IMR-90 (cell line): ENCODE measurements at regions not wholly inside any gene's neighbourhood (a gene's known extent, or its start where the extent isn't known, plus 50 kb on each side); places are given as distances from the start of the nearest gene placed in this dataset.

Source experiments
- BHLHE40 ChIP-seq: fragments of 150-350 bp; IDR thresholded peaks from 2 replicates; pipeline ENCODE4 v1.6.1; 2016; ENCODE audit warnings: mild to moderate bottlenecking, low read depth, low read length
- CHD1 ChIP-seq: IDR thresholded peaks from 2 replicates; pipeline ENCODE4 v1.6.1; 2012; ENCODE audit warnings: low read depth, low read length, improper control_type of control experiment
- CTCF ChIP-seq: conservative IDR thresholded peaks from 2 replicates; pipeline ENCODE4 v1.5.1; 2012; ENCODE audit warnings: mild to moderate bottlenecking, low read depth, low read length, improper control_type of control experiment
- FOS ChIP-seq: fragments of 150-350 bp; IDR thresholded peaks from 2 replicates; pipeline ENCODE4 v1.6.1; 2016; ENCODE audit warnings: low read depth, low read length
- MAFK ChIP-seq: IDR thresholded peaks from 2 replicates; pipeline ENCODE4 v1.6.1; 2012; ENCODE audit warnings: low read depth, low read length, improper control_type of control experiment
- MXI1 ChIP-seq: IDR thresholded peaks from 2 replicates; pipeline ENCODE4 v1.6.1; 2012; ENCODE audit warnings: low read depth, mild to moderate bottlenecking, low read length, moderate library complexity, borderline replicate concordance
- POLR2A ChIP-seq: IDR thresholded peaks from 2 replicates; pipeline ENCODE4 v1.6.1; 2012; ENCODE audit warnings: mild to moderate bottlenecking, low read depth, low read length
- RAD21 ChIP-seq: IDR thresholded peaks from 2 replicates; pipeline ENCODE4 v1.6.1; 2012; ENCODE audit warnings: low read length, improper control_type of control experiment
- RCOR1 ChIP-seq: IDR thresholded peaks from 2 replicates; pipeline ENCODE4 v1.6.1; 2012; ENCODE audit warnings: mild to moderate bottlenecking, low read length, improper control_type of control experiment; ENCODE audit not compliant: insufficient replicate concordance
- RFX5 ChIP-seq: IDR thresholded peaks from 2 replicates; pipeline ENCODE4 v1.8.0; 2012; ENCODE audit warnings: low read depth, mild to moderate bottlenecking, low read length, moderate library complexity
- SMC3 ChIP-seq: fragments of 150-350 bp; IDR thresholded peaks from 2 replicates; pipeline ENCODE4 v1.6.1; 2016; ENCODE audit warnings: low read depth, mild to moderate bottlenecking, antibody characterized with exemption, low read length, moderate library complexity
- TF ChIP-seq, protein P1 (sequence below): fragments of 150-350 bp; IDR thresholded peaks from 2 replicates; pipeline ENCODE4 v1.6.1; 2017; ENCODE audit warnings: mild to moderate bottlenecking, antibody characterized with exemption, low read length, low read depth

GRCh38 chr2:217562871-217563480, 439.8 kb downstream of the TNS1 start:
- TF ChIP-seq CTCF (no peak), POLR2A (no peak), SMC3 (no peak), MXI1 (no peak), RAD21 (no peak), CHD1 (no peak), BHLHE40 (no peak), RCOR1 (no peak), MAFK (no peak), FOS (no peak), RFX5 (no peak)
- TF ChIP-seq, protein P1, sequence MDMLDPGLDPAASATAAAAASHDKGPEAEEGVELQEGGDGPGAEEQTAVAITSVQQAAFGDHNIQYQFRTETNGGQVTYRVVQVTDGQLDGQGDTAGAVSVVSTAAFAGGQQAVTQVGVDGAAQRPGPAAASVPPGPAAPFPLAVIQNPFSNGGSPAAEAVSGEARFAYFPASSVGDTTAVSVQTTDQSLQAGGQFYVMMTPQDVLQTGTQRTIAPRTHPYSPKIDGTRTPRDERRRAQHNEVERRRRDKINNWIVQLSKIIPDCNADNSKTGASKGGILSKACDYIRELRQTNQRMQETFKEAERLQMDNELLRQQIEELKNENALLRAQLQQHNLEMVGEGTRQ, result no peak
